Suprapubic skin (tissue), 4 donors: ENCODE measurements at regions not wholly inside any gene's neighbourhood (a gene's known extent, or its start where the extent isn't known, plus 50 kb on each side); places are given as distances from the start of the nearest gene placed in this dataset.
"Not testable (repeated sequence)": the region's sequence is repeated elsewhere in the genome, so short reads cannot be mapped to it uniquely, and the experiment has no call there.

Experiments used
- DNase-seq, 2 donors: peaks; one replicate each; pipeline ENCODE4 v3.0.0-alpha.2; 2019; ENCODE audit warnings: low spot score in 2 of 2
- H3K27ac ChIP-seq: fragments of 200-600 bp; sonication (generic); one replicate; pipeline ENCODE4 v1.5.1; 2019
- H3K27me3 ChIP-seq: fragments of 200-600 bp; sonication (generic); one replicate; pipeline ENCODE4 v1.5.1; 2019
- H3K36me3 ChIP-seq: fragments of 200-600 bp; sonication (generic); one replicate; pipeline ENCODE4 v1.5.1; 2019
- H3K4me1 ChIP-seq: fragments of 200-600 bp; sonication (generic); one replicate; pipeline ENCODE4 v1.5.1; 2019
- H3K4me3 ChIP-seq: fragments of 200-600 bp; sonication (generic); one replicate; pipeline ENCODE4 v1.5.1; 2019; ENCODE audit warnings: mild to moderate bottlenecking
- H3K9me3 ChIP-seq: fragments of 200-600 bp; sonication (generic); one replicate; pipeline ENCODE4 v1.5.1; 2019
- CTCF ChIP-seq, 2 donors: fragments of 200-600 bp in 1 of 2; fragments of 450-650 bp in 1 of 2; sonication (generic) in 1 of 2; IDR thresholded peaks; one replicate each; pipeline ENCODE4 v1.5.1; 2016 to 2019; ENCODE audit warnings: antibody characterized with exemption in 2 of 2, mild to moderate bottlenecking in 1 of 2, moderate library complexity in 1 of 2
- EP300 ChIP-seq: sonication (generic); formaldehyde crosslinking; IDR thresholded peaks from one replicate; pipeline ENCODE4 v1.6.1; 2017; ENCODE audit warnings: antibody characterized with exemption
- POLR2A ChIP-seq, 2 donors: fragments of 450-650 bp; IDR thresholded peaks; one replicate each; pipeline ENCODE4 v1.6.1; 2017; ENCODE audit warnings: antibody characterized with exemption in 2 of 2, mild to moderate bottlenecking in 2 of 2, moderate library complexity in 2 of 2
- POLR2AphosphoS5 ChIP-seq, 3 donors: sonication (generic); formaldehyde crosslinking; IDR thresholded peaks; one replicate each; pipeline ENCODE4 v1.6.1; 2017; ENCODE audit warnings: antibody characterized with exemption in 3 of 3
- WGBS: methylation state at CpG from one replicate; pipeline ENCODE4 v1.1.5; 2018; 5-methylcytosine and 5-hydroxymethylcytosine counted together

DNA sequence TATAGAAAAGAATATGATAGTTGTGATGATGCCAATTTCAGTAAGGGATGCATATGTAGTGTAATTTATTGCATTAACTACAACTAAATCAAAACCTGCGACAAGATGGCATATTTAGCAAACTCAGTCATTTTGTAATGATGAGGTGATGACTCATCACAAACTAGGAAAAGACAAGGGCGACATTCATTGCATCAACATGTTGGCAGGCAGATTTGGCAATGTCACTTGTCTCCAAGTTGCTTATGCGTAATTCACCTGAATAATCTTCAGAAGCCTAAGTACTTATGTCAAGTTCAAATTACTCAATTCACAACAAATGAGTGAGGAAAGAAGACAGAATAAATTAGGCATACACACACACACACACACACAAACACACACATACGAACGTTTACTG is 273.2 kb upstream of the RGPD4 start:
- H3K9me3 ChIP-seq = peaks cover 12% of the 10 kb centered on the region
- DNase-seq = no peak
- H3K27ac ChIP-seq = no peak overlapping the region
- no peak for TF ChIP-seq EP300
- no peak for TF ChIP-seq POLR2AphosphoS5 (IDR thresholded peaks at IDR 0.05)
- no peak for TF ChIP-seq CTCF (IDR thresholded peaks at IDR 0.05)
- no peak for TF ChIP-seq POLR2A (IDR thresholded peaks at IDR 0.05)
- H3K4me1 ChIP-seq = no peaks in the 10 kb centered on the region
- H3K36me3 ChIP-seq = no peaks in the 10 kb centered on the region
- H3K4me3 ChIP-seq = no peak overlapping the region
- no peaks in the 10 kb centered on the region for H3K27me3 ChIP-seq
- WGBS = 30% methylated on average over 5 of the region's 5 CpGs

- H3K9me3 ChIP-seq = peaks cover 12% of the 10 kb centered on the region
- no peaks in the 10 kb centered on the region for H3K36me3 ChIP-seq
- TF ChIP-seq EP300 (no peak), POLR2AphosphoS5 (IDR thresholded peaks at IDR 0.05) (no peak), POLR2A (IDR thresholded peaks at IDR 0.05) (no peak), CTCF (IDR thresholded peaks at IDR 0.05) (no peak)
- DNase-seq = no peak
- H3K27me3 ChIP-seq = no peaks in the 10 kb centered on the region
- 62% methylated on average over 5 of the region's 5 CpGs for WGBS
- no peaks in the 10 kb centered on the region for H3K4me1 ChIP-seq
- no peak overlapping the region for H3K27ac ChIP-seq
- H3K4me3 ChIP-seq = no peak overlapping the region
Measured at GRCh38 chr2:107556038-107556627, 270.6 kb upstream of the RGPD4 start.

DNA sequence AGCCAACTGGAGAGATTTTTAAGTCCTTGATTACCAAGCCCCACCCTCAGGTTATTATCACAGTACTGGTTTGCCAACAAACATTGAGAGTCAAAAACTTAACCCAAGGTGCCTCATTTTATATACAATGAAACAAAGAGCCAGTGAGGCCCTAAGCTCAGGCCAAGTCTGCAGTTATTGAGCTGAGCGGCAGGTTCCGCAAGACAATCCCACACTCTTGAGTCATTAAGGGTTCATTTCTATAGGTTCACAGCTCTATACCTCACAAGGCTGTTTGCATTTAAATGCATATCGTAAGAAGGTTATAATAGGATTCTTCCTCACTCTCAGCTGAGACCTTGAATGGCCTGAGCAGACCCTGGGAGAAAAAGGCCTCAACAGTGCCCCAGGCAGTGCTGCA is 268.4 kb upstream of the RGPD4 start:
- no peak overlapping the region for H3K27ac ChIP-seq
- TF ChIP-seq POLR2AphosphoS5 (IDR thresholded peaks at IDR 0.05) = no peak
- no peak for TF ChIP-seq POLR2A (IDR thresholded peaks at IDR 0.05)
- no peak for TF ChIP-seq EP300
- TF ChIP-seq CTCF (IDR thresholded peaks at IDR 0.05) = no peak
- WGBS = 91% methylated on average over 3 of the region's 3 CpGs

GRCh38 chr2:107569496-107569895 is 257.2 kb upstream of the RGPD4 start:
- Histone ChIP-seq H3K4me3 (no peak overlapping the region), H3K36me3 (no peaks in the 10 kb centered on the region), H3K9me3 (no peaks in the 10 kb centered on the region), H3K27me3 (no peaks in the 10 kb centered on the region), H3K4me1 (peaks cover 3% of the 10 kb centered on the region), H3K27ac (no peak overlapping the region)
- TF ChIP-seq POLR2AphosphoS5 (IDR thresholded peaks at IDR 0.05) (no peak), EP300 (no peak), POLR2A (IDR thresholded peaks at IDR 0.05) (no peak), CTCF (IDR thresholded peaks at IDR 0.05) (no peak)
- no peak for DNase-seq
- WGBS = 86% methylated on average over 1 of the region's 1 CpG

More for the DNA sequence above, 268.4 kb upstream of the RGPD4 start:
- no peaks in the 10 kb centered on the region for H3K4me1 ChIP-seq
- H3K36me3 ChIP-seq = no peaks in the 10 kb centered on the region
- H3K4me3 ChIP-seq = no peak overlapping the region
- DNase-seq = no peak
- peaks cover 12% of the 10 kb centered on the region for H3K9me3 ChIP-seq
- H3K27me3 ChIP-seq = no peaks in the 10 kb centered on the region

DNA sequence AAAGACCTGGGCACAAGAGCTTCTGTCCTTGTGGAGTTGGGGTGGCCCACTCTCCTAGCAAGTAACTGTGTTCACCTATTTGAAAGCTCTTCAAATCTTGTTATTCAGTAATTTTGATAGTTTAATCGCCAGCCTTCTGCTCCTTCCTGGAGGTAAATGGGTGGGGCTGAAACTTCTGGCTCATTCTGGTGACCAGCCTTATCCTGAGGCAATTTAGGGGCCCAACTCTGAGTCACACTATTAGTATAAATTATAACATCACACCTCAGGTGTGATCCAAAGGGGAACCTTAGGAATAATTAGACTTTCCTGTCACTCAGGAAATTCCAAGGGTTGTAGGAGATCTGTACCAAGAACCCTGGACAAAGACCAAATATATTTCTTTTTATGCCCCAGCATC is 255.8 kb upstream of the RGPD4 start:
- 71% methylated on average over 1 of the region's 1 CpG for WGBS
- DNase-seq = no peak
- Histone ChIP-seq H3K27ac (no peak overlapping the region), H3K36me3 (no peaks in the 10 kb centered on the region), H3K4me1 (peaks cover 3% of the 10 kb centered on the region), H3K9me3 (no peaks in the 10 kb centered on the region), H3K4me3 (no peak overlapping the region), H3K27me3 (no peaks in the 10 kb centered on the region)
- TF ChIP-seq POLR2A (IDR thresholded peaks at IDR 0.05) = no peak
- no peak for TF ChIP-seq POLR2AphosphoS5 (IDR thresholded peaks at IDR 0.05)
- no peak for TF ChIP-seq EP300
- no peak for TF ChIP-seq CTCF (IDR thresholded peaks at IDR 0.05)

- not testable (repeated sequence) for H3K4me1 ChIP-seq, H3K9me3 ChIP-seq, H3K36me3 ChIP-seq, H3K4me3 ChIP-seq, DNase-seq, H3K27me3 ChIP-seq, H3K27ac ChIP-seq
- 76% methylated on average over 13 of the region's 13 CpGs for WGBS
Measured at GRCh38 chr2:107572890-107573289, 253.8 kb upstream of the RGPD4 start.
